Naive B cell (primary cell): ENCODE measurements at regions not wholly inside any gene's neighbourhood (a gene's known extent, or its start where the extent isn't known, plus 50 kb on each side); places are given as distances from the start of the nearest gene placed in this dataset.
"Not testable (repeated sequence)": the region's sequence is repeated elsewhere in the genome, so short reads cannot be mapped to it uniquely, and the experiment has no call there.

Source experiments
- ATAC-seq, 2 donors: fragments of 150-1000 bp; cut with Tn5 transposase; 2 replicates each; pipeline ENCODE4 v1.10.0; 2021; ENCODE audit warnings: low read depth in 2 of 2, mild to moderate bottlenecking in 2 of 2, moderate library complexity in 2 of 2
- DNase-seq: peaks from one replicate; pipeline ENCODE4 v3.0.0; 2022
- H3K27ac Mint-ChIP-seq, 6 donors: one replicate each; pipeline ENCODE4 v1.8.0; 2020 to 2022; ENCODE audit warnings: mild to moderate bottlenecking in 6 of 6, mixed read lengths in 6 of 6, moderate library complexity in 5 of 6, inconsistent platforms in 2 of 6
- H3K27me3 Mint-ChIP-seq, 3 donors: one replicate each; pipeline ENCODE4 v1.8.0; 2021 to 2022; ENCODE audit warnings: mixed read lengths in 3 of 3, mild to moderate bottlenecking in 1 of 3
- H3K36me3 Mint-ChIP-seq, 2 donors: one replicate each; pipeline ENCODE4 v1.8.0; 2020 to 2022; ENCODE audit warnings: mixed read lengths in 2 of 2, inconsistent platforms in 1 of 2, mild to moderate bottlenecking in 1 of 2
- H3K4me1 Mint-ChIP-seq, 3 donors: one replicate each; pipeline ENCODE4 v1.8.0; 2020 to 2022; ENCODE audit warnings: mixed read lengths in 3 of 3, inconsistent platforms in 1 of 3, mild to moderate bottlenecking in 1 of 3, moderate library complexity in 1 of 3
- H3K4me3 Mint-ChIP-seq, 8 donors: one replicate each; pipeline ENCODE4 v1.8.0; 2020 to 2022; ENCODE audit warnings: mild to moderate bottlenecking in 8 of 8, mixed read lengths in 8 of 8, moderate library complexity in 8 of 8, inconsistent platforms in 2 of 8
- H3K9me3 Mint-ChIP-seq, 7 donors: one replicate each; pipeline ENCODE4 v1.8.0; 2020 to 2022; ENCODE audit warnings: mixed read lengths in 7 of 7, mild to moderate bottlenecking in 5 of 7, inconsistent platforms in 2 of 7, moderate library complexity in 1 of 7

DNA sequence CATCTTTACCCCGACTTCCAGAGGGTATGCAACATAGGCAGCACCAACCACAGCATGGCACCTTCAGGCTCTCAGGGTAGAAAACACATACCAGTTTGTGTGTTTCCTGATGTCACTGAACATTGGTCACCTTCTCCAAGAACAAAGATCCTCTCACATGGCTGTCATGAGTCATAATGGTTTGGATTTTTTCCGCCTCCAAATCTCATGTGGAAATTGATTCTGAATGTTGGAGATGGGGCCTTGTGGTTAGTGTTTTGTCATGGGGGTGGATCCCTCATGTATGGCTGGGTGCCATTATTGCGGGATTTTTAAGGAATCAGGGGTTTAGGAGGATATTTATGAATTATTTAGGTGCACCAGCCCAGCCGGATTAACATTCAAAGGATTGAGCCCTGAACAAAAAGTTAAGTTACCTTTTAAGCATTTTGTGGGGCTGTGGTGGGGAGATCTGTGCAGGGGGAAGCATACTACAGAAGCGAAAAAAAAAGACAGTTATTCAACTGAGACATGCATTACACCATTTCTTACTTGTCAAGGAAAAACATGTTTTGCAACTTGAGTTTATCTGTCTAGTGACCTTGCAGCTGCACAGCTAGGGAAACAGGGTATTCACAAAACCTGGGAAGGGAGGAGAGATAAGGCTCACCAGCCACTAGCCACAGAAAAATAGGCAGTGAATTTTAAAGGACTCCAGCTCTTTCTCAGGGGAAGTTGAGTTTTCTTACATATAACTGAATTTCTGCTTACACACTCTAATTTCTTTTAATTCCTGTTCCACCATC lies 774.1 kb upstream of the AUTS2 start:
- peaks cover 2 to 20% (median 13%) of the 10 kb centered on the region in 7 donors for H3K9me3 Mint-ChIP-seq
- H3K4me3 Mint-ChIP-seq, result no peak overlapping the region
- no peaks in the 10 kb centered on the region for H3K36me3 Mint-ChIP-seq
- no peaks in the 10 kb centered on the region for H3K4me1 Mint-ChIP-seq
- H3K27me3 Mint-ChIP-seq, result peaks cover 0 to 5% (median 0%) of the 10 kb centered on the region in 3 donors
- ATAC-seq, result no peak
- no peak for DNase-seq
- no peak overlapping the region for H3K27ac Mint-ChIP-seq

DNA sequence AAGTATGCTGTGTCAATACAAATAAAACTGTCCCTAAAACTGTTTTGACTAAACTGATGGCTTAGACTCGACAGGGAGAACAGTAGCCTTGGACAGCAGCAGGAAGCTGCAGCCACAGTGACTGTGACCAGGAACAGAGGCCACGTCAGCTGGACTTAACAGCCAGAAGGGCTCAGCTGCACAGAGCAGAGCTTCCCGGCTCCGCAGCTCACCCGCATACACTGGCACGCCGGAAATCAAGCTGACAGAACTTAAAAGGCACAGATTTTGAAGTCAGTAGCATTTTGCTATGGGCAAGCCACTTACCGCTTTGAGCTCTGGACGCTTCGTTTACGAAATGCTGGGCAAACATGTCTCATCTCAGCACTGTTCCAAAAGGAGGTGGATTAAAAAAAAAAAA lies 769.7 kb upstream of the AUTS2 start:
- DNase-seq (no peak), ATAC-seq (no peak)
- H3K27me3 Mint-ChIP-seq, result peaks cover 0 to 5% (median 0%) of the 10 kb centered on the region in 3 donors
- no peak overlapping the region for H3K4me3 Mint-ChIP-seq
- peaks cover 0 to 4% of the 10 kb centered on the region in 2 donors for H3K36me3 Mint-ChIP-seq
- H3K27ac Mint-ChIP-seq, result no peak overlapping the region
- no peaks in the 10 kb centered on the region for H3K4me1 Mint-ChIP-seq
- peaks cover 6 to 34% (median 13%) of the 10 kb centered on the region in 7 donors for H3K9me3 Mint-ChIP-seq

DNA sequence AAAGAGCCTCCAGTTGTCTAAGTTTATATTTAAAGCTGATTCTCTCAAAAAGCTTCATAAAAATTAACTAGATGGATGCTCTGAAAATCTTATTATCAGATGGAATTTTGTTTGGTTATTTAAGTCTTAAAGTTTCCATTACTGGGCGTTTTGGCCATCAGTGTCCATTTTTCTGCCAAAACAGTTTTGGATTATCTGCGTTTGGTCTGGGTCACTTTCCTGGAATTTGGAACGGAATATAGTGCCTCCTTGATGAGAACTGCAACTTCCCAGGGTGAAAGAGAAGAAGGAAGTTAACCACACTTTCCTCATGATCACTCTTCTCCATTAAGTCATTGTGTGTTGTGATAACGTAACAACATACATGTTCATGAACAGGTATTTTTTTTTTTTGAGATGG lies 764.9 kb upstream of the AUTS2 start:
- peaks cover 0 to 26% (median 7%) of the 10 kb centered on the region in 7 donors for H3K9me3 Mint-ChIP-seq
- H3K27ac Mint-ChIP-seq, result no peak overlapping the region
- DNase-seq (no peak), ATAC-seq (no peak)
- H3K36me3 Mint-ChIP-seq, result peaks cover 0 to 4% of the 10 kb centered on the region in 2 donors
- H3K4me3 Mint-ChIP-seq, result no peak overlapping the region
- no peaks in the 10 kb centered on the region for H3K4me1 Mint-ChIP-seq
- H3K27me3 Mint-ChIP-seq, result peaks cover 0 to 5% (median 0%) of the 10 kb centered on the region in 3 donors

DNA sequence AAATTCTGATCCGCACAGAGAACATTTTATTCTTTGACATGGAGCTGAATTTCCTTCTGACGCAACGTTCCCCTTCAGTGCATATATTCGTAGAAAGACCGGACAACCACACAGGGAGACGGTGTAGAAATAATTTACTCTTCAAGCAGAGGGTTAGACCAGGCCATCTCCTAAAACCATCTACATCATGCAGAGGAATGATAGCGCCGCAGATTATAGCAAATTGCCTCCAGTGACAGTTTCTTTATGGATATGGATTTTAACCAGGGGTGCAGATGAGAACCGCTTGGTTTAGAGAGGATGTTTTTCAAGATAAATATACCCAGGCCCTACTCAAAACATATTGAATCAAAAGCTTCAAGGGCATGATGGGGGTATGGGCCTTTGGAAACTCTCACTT lies 759.3 kb upstream of the AUTS2 start:
- H3K27me3 Mint-ChIP-seq, result peaks cover 0 to 5% (median 0%) of the 10 kb centered on the region in 3 donors
- no peaks in the 10 kb centered on the region for H3K4me1 Mint-ChIP-seq
- H3K9me3 Mint-ChIP-seq, result peaks cover 0 to 14% (median 3%) of the 10 kb centered on the region in 7 donors
- no peak overlapping the region for H3K27ac Mint-ChIP-seq
- H3K4me3 Mint-ChIP-seq, result no peak overlapping the region
- DNase-seq, result no peak
- no peak for ATAC-seq
- H3K36me3 Mint-ChIP-seq, result no peaks in the 10 kb centered on the region

- ATAC-seq (no peak), DNase-seq (no peak)
- Mint-ChIP-seq H3K9me3 (peaks cover 0 to 17% (median 5%) of the 10 kb centered on the region in 7 donors), H3K4me1 (no peaks in the 10 kb centered on the region), H3K36me3 (no peaks in the 10 kb centered on the region), H3K4me3 (no peak overlapping the region), H3K27ac (no peak overlapping the region), H3K27me3 (peaks cover 0 to 5% (median 0%) of the 10 kb centered on the region in 3 donors)
These were observed 757.3 kb upstream of the AUTS2 start for GRCh38 chr7:68840991-68841390.

- H3K4me3 Mint-ChIP-seq, H3K27me3 Mint-ChIP-seq, H3K4me1 Mint-ChIP-seq, DNase-seq, H3K27ac Mint-ChIP-seq, H3K36me3 Mint-ChIP-seq, ATAC-seq: not testable (repeated sequence)
- H3K9me3 Mint-ChIP-seq, result peaks cover 0 to 12% (median 11%) of the 10 kb centered on the region in 7 donors
These were observed 754.3 kb upstream of the AUTS2 start for GRCh38 chr7:68843985-68844384.

- ATAC-seq, result no peak
- no peak for DNase-seq
- no peak overlapping the region for H3K4me3 Mint-ChIP-seq
- H3K27me3 Mint-ChIP-seq, result no peaks in the 10 kb centered on the region
- H3K9me3 Mint-ChIP-seq, result peaks cover 2 to 14% (median 9%) of the 10 kb centered on the region in 7 donors
- H3K4me1 Mint-ChIP-seq, result no peaks in the 10 kb centered on the region
- no peaks in the 10 kb centered on the region for H3K36me3 Mint-ChIP-seq
- H3K27ac Mint-ChIP-seq, result no peak overlapping the region
These were observed 751.4 kb upstream of the AUTS2 start for GRCh38 chr7:68846811-68847325.

GRCh38 chr7:68853254-68853653 lies 745.0 kb upstream of the AUTS2 start:
- DNase-seq, result no peak
- Mint-ChIP-seq H3K27ac (no peak overlapping the region), H3K4me1 (no peaks in the 10 kb centered on the region), H3K4me3 (no peak overlapping the region), H3K27me3 (no peaks in the 10 kb centered on the region), H3K9me3 (peaks cover 0 to 7% (median 2%) of the 10 kb centered on the region in 7 donors), H3K36me3 (no peaks in the 10 kb centered on the region)
- no peak for ATAC-seq

DNA sequence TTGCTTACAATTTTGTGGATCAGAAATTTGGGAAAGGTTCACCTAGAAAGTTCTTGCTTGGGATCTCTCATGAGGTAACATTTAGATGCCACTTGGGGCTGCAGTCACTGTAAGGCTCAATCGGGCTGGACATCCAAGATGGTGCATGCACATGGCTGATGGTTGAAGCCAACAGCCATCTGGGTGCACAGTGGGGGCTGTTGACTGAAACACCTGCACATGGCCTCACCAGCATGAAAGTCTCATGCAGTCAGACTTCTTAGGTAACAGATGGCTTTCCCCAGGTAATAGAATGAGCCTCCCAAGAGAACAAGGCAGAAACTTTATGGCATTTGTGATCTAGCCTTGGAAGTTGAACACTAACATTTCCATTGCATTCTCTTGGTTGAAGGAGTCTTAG lies 740.7 kb upstream of the AUTS2 start:
- Mint-ChIP-seq H3K27me3 (no peaks in the 10 kb centered on the region), H3K4me1 (no peaks in the 10 kb centered on the region), H3K9me3 (peaks cover 0 to 9% (median 0%) of the 10 kb centered on the region in 7 donors), H3K4me3 (no peak overlapping the region), H3K27ac (no peak overlapping the region), H3K36me3 (no peaks in the 10 kb centered on the region)
- no peak for DNase-seq
- ATAC-seq, result no peak

DNA sequence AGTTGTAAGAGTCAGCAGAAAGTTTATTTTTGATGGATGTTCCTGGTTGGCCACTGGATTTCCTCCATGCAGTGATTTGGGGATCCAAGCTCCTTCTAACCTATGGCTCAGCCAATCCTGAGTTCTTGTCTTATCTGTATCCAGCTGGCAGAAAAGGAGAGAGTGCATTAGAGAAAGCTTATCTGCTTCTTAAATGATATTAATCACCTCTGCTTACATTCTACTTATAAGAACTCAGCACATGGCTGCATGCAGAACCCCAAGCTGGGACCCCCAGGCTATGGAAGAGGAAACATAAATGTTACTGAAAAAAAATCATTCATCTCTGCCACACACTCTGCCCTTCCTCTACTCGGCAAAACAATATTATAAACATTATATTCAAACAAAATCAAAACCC lies 739.8 kb upstream of the AUTS2 start:
- Mint-ChIP-seq H3K4me1 (no peaks in the 10 kb centered on the region), H3K36me3 (no peaks in the 10 kb centered on the region), H3K27me3 (no peaks in the 10 kb centered on the region), H3K27ac (no peak overlapping the region), H3K4me3 (no peak overlapping the region), H3K9me3 (peaks cover 0 to 8% (median 3%) of the 10 kb centered on the region in 7 donors)
- no peak for DNase-seq
- ATAC-seq, result no peak

DNA sequence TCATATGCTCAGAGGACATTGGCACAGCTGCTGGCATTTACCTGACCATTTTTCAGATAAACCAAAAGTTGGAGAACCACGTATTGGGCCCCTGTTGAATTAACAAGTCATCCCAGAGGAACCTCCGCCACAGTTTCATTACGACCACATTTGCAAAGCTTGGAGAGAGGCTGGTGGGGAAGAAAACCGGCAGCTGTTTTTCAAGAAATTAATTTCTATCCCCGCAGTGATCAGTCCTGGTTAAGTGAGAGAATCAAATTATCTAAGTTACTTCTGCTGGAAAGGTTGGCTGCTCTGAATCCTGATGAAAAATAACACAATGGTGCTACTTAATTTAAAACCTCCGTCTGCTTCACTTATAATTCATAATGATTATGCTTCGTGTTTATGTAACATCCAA lies 737.1 kb upstream of the AUTS2 start:
- H3K9me3 Mint-ChIP-seq, result peaks cover 0 to 6% (median 3%) of the 10 kb centered on the region in 7 donors
- H3K36me3 Mint-ChIP-seq, result no peaks in the 10 kb centered on the region
- no peak overlapping the region for H3K27ac Mint-ChIP-seq
- H3K4me3 Mint-ChIP-seq, result no peak overlapping the region
- H3K4me1 Mint-ChIP-seq, result no peaks in the 10 kb centered on the region
- ATAC-seq (no peak), DNase-seq (no peak)
- no peaks in the 10 kb centered on the region for H3K27me3 Mint-ChIP-seq

DNA sequence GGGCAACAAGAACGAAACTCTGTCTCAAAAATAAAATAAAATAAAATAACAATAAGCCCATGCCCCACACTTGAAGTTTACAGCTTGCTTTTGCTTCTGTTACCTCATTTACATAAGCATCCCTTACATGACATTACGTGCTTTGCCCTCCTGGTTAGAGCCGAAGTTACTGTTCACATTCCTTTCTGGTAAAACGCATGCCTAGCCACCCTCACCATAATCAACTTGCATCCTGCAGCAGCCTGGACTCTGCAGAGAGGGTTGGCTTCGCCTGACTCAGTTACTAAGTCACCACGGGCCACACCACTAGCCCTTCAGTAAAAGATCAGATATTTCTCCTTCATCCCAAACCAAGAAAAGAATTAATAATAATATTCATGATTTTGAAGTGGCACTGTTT lies 736.0 kb upstream of the AUTS2 start:
- Mint-ChIP-seq H3K27ac (no peak overlapping the region), H3K4me1 (no peaks in the 10 kb centered on the region), H3K4me3 (no peak overlapping the region), H3K27me3 (no peaks in the 10 kb centered on the region), H3K36me3 (no peaks in the 10 kb centered on the region), H3K9me3 (peaks cover 0 to 6% (median 3%) of the 10 kb centered on the region in 7 donors)
- ATAC-seq (no peak), DNase-seq (no peak)

DNA sequence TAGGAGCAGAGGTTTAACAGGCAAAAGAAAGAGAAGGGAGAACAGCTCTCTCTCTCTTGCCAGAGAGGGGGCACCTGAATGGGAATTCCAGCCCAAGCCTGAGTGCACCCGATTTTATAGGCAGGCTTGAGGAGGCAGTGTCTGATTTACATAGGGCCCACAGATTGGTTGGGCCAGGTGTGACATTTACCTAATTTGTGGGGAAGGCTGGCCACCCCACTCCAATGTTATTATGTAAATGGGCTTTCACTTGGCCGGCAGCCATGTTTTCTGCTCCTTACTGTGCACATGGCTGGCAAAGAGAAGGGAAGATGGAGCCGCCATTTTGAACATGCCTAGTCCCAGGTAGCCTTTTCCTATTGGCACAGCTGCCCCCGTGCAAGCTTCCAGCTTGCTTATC lies 735.5 kb upstream of the AUTS2 start:
- Mint-ChIP-seq H3K4me3 (no peak overlapping the region), H3K27me3 (no peaks in the 10 kb centered on the region), H3K9me3 (peaks cover 0 to 6% (median 3%) of the 10 kb centered on the region in 7 donors), H3K36me3 (no peaks in the 10 kb centered on the region), H3K4me1 (no peaks in the 10 kb centered on the region), H3K27ac (no peak overlapping the region)
- DNase-seq, result no peak
- ATAC-seq, result no peak
